Erythroblast (primary cell): ENCODE measurements at regions not wholly inside any gene's neighbourhood (a gene's known extent, or its start where the extent isn't known, plus 50 kb on each side); places are given as distances from the start of the nearest gene placed in this dataset.

Source experiments
- GATA1 ChIP-seq: IDR thresholded peaks from 2 replicates; pipeline ENCODE4 v1.6.1; 2011; ENCODE audit warnings: low read depth, mild to moderate bottlenecking, control low read depth, low read length, moderate library complexity
- POLR2A ChIP-seq: IDR thresholded peaks from 2 replicates; pipeline ENCODE4 v1.6.1; 2011; ENCODE audit warnings: mild to moderate bottlenecking, low read length

DNA sequence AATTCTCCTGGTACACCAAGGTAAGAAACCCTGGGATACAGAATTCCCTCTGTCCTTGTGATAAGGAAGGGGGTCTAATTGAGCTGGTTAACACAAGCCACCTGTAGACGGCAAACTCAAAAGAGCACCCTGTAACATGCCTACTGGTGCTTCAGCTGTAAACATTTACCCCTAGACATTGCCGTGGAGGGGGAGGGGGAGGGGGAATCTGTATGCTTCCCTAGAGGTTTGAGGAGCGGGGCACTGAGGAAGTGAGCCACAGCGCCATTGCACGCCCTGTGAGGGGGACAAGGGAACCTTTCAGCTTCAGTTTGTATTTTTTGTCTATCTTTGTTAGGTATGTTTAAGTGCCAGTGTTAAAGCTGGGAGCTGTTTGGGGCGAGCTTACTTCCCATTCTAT lies 99.8 kb downstream of the AASDHPPT start:
- TF ChIP-seq POLR2A (no peak), GATA1 (no peak)
